Astrocyte of the cerebellum (primary cell): ENCODE measurements at regions not wholly inside any gene's neighbourhood (a gene's known extent, or its start where the extent isn't known, plus 50 kb on each side); places are given as distances from the start of the nearest gene placed in this dataset.

Experiments used
- DNase-seq: peaks from one replicate; pipeline ENCODE4 v3.0.0-alpha.2; 2011; ENCODE audit warnings: low read depth
- H3K4me3 ChIP-seq: 2 replicates; pipeline ENCODE4 v1.5.1; 2011; ENCODE audit warnings: mild to moderate bottlenecking, low read depth, low read length, moderate library complexity
- in situ Hi-C: cut with HindIII; loops from 2 replicates; pipeline ENCODE4 v1.10.0; 2017; ENCODE audit warnings: low sequenced_read_pairs
- TF ChIP-seq, protein P1 (sequence below): IDR thresholded peaks from 2 replicates; pipeline ENCODE4 v1.5.1; 2012; ENCODE audit warnings: low read length, low read depth, moderate library complexity, mild to moderate bottlenecking; ENCODE audit errors: missing control alignments

DNA sequence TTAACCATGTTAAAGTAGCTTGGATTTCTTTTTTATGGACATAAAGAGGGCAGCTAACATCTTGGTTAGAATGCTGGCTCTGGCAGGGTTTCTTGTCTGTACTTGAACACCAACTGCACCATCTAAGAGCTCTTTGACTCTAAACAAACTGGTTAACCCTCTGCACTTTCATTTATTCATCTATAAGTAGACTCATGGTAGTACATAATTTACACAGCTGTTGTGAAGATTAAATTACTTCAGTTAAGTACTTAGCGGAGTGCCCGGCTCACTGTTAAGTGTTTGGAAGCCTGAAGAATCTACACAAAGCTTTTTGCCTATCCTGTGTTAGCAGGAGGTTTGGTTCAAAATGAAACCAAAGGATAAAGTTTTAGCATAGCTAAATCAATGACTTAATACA, 846.2 kb upstream of the API5 start:
- no peak overlapping the region for H3K4me3 ChIP-seq
- no peak for DNase-seq
- TF ChIP-seq, protein P1, sequence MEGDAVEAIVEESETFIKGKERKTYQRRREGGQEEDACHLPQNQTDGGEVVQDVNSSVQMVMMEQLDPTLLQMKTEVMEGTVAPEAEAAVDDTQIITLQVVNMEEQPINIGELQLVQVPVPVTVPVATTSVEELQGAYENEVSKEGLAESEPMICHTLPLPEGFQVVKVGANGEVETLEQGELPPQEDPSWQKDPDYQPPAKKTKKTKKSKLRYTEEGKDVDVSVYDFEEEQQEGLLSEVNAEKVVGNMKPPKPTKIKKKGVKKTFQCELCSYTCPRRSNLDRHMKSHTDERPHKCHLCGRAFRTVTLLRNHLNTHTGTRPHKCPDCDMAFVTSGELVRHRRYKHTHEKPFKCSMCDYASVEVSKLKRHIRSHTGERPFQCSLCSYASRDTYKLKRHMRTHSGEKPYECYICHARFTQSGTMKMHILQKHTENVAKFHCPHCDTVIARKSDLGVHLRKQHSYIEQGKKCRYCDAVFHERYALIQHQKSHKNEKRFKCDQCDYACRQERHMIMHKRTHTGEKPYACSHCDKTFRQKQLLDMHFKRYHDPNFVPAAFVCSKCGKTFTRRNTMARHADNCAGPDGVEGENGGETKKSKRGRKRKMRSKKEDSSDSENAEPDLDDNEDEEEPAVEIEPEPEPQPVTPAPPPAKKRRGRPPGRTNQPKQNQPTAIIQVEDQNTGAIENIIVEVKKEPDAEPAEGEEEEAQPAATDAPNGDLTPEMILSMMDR: no peak
- in situ Hi-C loops: no loop called here

DNA sequence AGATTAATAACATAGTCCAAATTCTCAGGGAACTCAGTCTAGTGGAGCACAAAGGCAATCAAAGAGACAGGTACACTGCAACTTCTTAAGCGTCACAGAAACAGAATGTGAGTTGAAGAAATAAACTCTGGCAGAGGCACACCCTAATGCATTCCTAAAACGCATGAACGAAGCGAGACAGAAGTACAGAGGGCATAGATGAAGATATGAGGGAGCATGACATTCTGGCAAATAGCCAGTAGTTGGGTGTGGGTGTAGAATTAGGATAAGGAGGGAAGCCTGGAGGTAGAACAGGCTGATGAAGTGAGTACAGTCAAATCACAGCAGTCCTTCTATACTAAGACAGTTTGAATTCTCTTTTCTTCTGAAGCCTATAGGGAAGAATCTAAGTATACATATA, 838.7 kb upstream of the API5 start:
- DNase-seq: no peak
- in situ Hi-C loops: no loop called here
- H3K4me3 ChIP-seq: no peak overlapping the region
- TF ChIP-seq, protein P1: no peak

DNA sequence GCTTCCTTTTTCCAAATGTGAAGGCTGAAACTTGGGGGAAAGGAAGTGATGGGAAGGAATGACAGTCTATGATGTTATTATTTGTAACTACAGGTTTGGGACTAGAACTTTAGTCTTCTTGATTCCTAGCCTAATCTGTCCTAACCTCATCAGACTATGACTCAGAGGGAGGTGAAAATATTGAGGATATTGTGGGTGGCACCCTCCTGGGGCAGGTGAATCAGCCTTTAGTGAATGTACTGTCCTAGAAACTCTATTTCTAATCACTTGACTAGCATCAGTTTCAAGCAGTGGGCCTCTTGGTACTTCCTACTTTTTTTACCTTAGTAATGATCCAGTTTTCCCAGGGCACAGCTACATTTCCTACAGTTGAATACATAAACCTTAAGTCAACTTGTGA, 829.0 kb upstream of the API5 start:
- no peak for DNase-seq
- in situ Hi-C loops: no loop called here
- TF ChIP-seq, protein P1: no peak
- no peak overlapping the region for H3K4me3 ChIP-seq

DNA sequence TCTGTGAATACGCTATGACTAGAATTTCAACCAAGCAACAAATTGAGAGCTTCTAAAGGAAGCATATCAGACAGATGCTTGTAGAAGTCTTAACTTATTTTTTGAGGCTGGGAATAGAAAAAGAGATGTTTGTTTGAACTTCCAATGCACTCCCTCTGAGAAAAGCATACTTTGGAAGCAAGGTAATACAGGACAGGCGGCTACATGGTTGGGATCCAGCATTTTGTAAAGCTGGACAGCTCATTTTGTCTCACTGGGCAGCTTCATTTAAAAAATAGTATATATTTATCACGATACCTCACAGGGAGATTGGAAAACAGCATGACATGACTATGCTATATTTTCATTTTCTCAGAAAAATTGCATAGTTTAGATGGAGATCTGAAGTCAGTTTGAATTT, 821.3 kb upstream of the API5 start:
- in situ Hi-C loops: no loop called here
- no peak overlapping the region for H3K4me3 ChIP-seq
- no peak for DNase-seq
- TF ChIP-seq, protein P1: no peak

DNA sequence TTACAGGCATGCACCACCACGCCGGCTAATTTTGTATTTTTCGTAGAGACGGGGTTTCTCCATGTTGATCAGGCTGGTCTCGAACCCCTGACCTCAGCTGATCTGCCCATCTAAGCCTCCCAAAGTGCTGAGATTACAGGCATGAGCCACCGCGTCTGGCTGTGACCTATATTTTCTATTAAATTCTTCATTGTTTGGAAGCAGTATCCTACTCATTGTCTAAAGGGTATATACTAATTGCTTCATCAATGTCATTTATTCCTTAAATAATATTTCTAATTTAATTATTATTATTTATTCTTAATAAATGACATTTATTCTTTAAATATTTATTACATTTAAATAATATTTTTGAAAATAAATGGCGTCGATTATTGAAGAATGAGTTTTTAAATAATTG, 817.3 kb upstream of the API5 start:
- in situ Hi-C loops: no loop called here
- H3K4me3 ChIP-seq: no peak overlapping the region
- no peak for DNase-seq
- TF ChIP-seq, protein P1: no peak

DNA sequence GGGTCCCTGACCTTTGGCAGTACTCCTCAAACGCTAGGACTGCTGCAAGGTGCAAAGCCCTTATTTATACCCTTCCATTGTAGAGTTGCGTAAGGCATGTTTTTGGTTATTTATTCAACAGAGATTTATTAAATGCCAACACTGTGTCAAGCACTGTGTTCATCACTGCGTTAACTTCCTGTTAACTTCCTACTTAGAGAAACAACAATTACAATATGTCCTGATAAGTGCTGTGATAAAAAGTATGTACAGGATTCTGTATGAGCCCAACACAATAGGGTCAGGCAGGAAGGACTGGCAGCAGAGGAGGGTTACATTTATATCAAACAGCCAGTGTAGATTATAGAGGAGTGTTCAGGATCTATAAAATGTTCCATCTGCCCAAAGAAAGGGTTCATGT, 812.8 kb upstream of the API5 start:
- no peak for DNase-seq
- no peak overlapping the region for H3K4me3 ChIP-seq
- TF ChIP-seq, protein P1: no peak
- in situ Hi-C loops: no loop called here

DNA sequence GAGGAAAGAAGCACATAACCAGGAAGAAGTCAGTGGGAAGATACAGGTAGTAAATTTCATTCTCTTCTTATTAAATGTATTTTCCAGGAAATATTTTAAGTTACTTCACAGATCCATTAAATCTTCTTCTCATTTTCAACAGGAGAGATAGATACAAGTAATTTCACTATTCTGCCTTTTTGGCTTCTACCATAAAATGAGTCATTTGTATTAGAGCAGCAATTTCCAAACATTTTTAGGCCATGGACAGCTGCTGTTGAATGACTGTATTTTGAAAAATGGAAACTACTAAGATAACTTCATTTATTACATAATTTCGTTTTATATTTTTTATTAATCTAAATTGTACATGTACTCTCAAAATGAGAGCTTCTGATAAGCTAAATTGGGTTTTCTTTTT, 809.6 kb upstream of the API5 start:
- H3K4me3 ChIP-seq: no peak overlapping the region
- no peak for DNase-seq
- in situ Hi-C loops: no loop called here
- TF ChIP-seq, protein P1: no peak
